K562 (cell line): ENCODE measurements at regions not wholly inside any gene's neighbourhood (a gene's known extent, or its start where the extent isn't known, plus 50 kb on each side); places are given as distances from the start of the nearest gene placed in this dataset.

Experiments used
- ATF4 ChIP-seq: fragments of 450-650 bp; formaldehyde crosslinking; IDR thresholded peaks from 2 replicates; pipeline ENCODE4 v1.4.0; 2022; ENCODE audit warnings: mild to moderate bottlenecking, moderate library complexity
- CTBP1 ChIP-seq: fragments of 450-650 bp; IDR thresholded peaks from 2 replicates; pipeline ENCODE4 v1.6.1; 2016; ENCODE audit warnings: borderline replicate concordance
- DNMT1 ChIP-seq: fragments of 450-650 bp; IDR thresholded peaks from 2 replicates; pipeline ENCODE4 v1.6.1; 2016; ENCODE audit warnings: antibody characterized with exemption, mild to moderate bottlenecking
- GATAD2B ChIP-seq: fragments of 450-650 bp; IDR thresholded peaks from 2 replicates; pipeline ENCODE4 v1.6.1; 2017; ENCODE audit warnings: mild to moderate bottlenecking, borderline replicate concordance
- HSF4 ChIP-seq: fragments of 250-450 bp; sonication (Bioruptor Pico); IDR thresholded peaks from 2 replicates; pipeline ENCODE4 v2.1.2; 2022; ENCODE audit warnings: mild to moderate bottlenecking, moderate library complexity, borderline replicate concordance
- MCM7 ChIP-seq, 2 experiments: fragments of 450-650 bp; IDR thresholded peaks; 2 replicates each; pipeline ENCODE4 v1.6.1; 2016 to 2018
- PBX2 ChIP-seq, 2 experiments: IDR thresholded peaks in 1 of 2; conservative IDR thresholded peaks in 1 of 2; 2 replicates each; pipeline ENCODE4 v1.6.1; 2016; ENCODE audit warnings: low read depth in 2 of 2, mild to moderate bottlenecking in 1 of 2, missing compliant biosample characterization in 1 of 2, missing genetic modification characterization in 1 of 2, moderate library complexity in 1 of 2
- PPARD ChIP-seq: fragments of 250-450 bp; sonication (Bioruptor Pico); IDR thresholded peaks from 2 replicates; pipeline ENCODE4 v1.8.0; 2022; ENCODE audit warnings: inconsistent platforms, mild to moderate bottlenecking, moderate library complexity
- SUPT5H ChIP-seq: fragments of 450-650 bp; IDR thresholded peaks from 2 replicates; pipeline ENCODE4 v1.6.1; 2016
- XRCC5 ChIP-seq: fragments of 200-400 bp; formaldehyde crosslinking; IDR thresholded peaks from 2 replicates; pipeline ENCODE4 v1.6.1; 2017; ENCODE audit warnings: low read depth, mild to moderate bottlenecking, low read length
- ZNF174 ChIP-seq: fragments of 250-450 bp; sonication (Bioruptor Pico); IDR thresholded peaks from 2 replicates; pipeline ENCODE4 v1.4.0; 2020; ENCODE audit warnings: mild to moderate bottlenecking
- ZNF592 ChIP-seq: fragments of 450-650 bp; IDR thresholded peaks from 2 replicates; pipeline ENCODE4 v1.6.1; 2017; ENCODE audit warnings: antibody characterized with exemption, mild to moderate bottlenecking
- TF ChIP-seq, protein P1 (sequence below): fragments of 450-650 bp; formaldehyde crosslinking; IDR thresholded peaks from 2 replicates; pipeline ENCODE4 v1.4.0; 2020; ENCODE audit warnings: mild to moderate bottlenecking, moderate library complexity
- TF ChIP-seq, protein P2 (sequence below): fragments of 450-650 bp; formaldehyde crosslinking; IDR thresholded peaks from 2 replicates; pipeline ENCODE4 v1.4.0; 2020; ENCODE audit warnings: mild to moderate bottlenecking, mixed read lengths
- TF ChIP-seq, protein P3 (sequence below), 3 experiments: IDR thresholded peaks in 2 of 3; conservative IDR thresholded peaks in 1 of 3; 2 replicates each; pipeline ENCODE4 v1.5.1; 2011 to 2012; ENCODE audit warnings: low read length in 3 of 3, mild to moderate bottlenecking in 3 of 3, control low read depth in 2 of 3, improper control_type of control experiment in 1 of 3, inconsistent platforms in 1 of 3, low read depth in 1 of 3, mixed read lengths in 1 of 3, moderate library complexity in 1 of 3; ENCODE audit not compliant: insufficient read depth in 2 of 3

DNA sequence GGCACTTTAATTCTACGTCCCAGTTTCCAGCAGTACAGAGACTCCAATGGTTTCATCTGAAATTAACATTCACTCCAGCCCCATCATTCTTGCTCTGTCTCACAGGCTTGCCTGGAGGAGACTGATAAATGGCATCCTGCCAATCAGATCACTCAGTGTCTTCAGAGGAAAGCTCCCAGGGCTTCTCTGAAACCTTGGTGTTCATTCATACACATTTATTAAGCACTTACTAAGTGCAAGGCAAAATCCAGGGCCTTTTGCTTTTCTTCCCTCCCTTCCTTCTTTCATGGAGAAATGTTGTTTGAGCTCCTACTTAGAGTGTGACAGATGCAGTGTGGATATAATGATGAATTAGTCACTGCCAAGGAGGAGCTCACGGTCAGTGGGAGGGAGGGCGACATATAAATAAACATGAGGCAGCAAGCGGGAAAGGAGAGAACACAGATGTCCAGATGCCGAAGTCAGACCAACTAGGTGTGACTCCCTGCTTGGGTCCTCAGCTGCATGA, 106.7 kb upstream of the DTNBP1 start (continued):
- no peak for TF ChIP-seq ATF4 (CRISPR knock-in tag)
- TF ChIP-seq PPARD (CRISPR knock-in tag) = no peak
- no peak for TF ChIP-seq HSF4
- TF ChIP-seq, protein P1, sequence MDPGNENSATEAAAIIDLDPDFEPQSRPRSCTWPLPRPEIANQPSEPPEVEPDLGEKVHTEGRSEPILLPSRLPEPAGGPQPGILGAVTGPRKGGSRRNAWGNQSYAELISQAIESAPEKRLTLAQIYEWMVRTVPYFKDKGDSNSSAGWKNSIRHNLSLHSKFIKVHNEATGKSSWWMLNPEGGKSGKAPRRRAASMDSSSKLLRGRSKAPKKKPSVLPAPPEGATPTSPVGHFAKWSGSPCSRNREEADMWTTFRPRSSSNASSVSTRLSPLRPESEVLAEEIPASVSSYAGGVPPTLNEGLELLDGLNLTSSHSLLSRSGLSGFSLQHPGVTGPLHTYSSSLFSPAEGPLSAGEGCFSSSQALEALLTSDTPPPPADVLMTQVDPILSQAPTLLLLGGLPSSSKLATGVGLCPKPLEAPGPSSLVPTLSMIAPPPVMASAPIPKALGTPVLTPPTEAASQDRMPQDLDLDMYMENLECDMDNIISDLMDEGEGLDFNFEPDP = no peak
- TF ChIP-seq, protein P2, sequence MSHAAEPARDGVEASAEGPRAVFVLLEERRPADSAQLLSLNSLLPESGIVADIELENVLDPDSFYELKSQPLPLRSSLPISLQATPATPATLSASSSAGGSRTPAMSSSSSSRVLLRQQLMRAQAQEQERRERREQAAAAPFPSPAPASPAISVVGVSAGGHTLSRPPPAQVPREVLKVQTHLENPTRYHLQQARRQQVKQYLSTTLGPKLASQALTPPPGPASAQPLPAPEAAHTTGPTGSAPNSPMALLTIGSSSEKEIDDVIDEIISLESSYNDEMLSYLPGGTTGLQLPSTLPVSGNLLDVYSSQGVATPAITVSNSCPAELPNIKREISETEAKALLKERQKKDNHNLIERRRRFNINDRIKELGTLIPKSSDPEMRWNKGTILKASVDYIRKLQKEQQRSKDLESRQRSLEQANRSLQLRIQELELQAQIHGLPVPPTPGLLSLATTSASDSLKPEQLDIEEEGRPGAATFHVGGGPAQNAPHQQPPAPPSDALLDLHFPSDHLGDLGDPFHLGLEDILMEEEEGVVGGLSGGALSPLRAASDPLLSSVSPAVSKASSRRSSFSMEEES (CRISPR knock-in tag) = no peak
- no peak for TF ChIP-seq ZNF174 (CRISPR knock-in tag)
- no peak for TF ChIP-seq MCM7 (IDR thresholded peaks at IDR 0.05)
- TF ChIP-seq PBX2 (CRISPR knock-in tag; IDR thresholded peaks at IDR 0.05; ENCODE audit: low read depth) = no peak
- TF ChIP-seq PBX2 (tag; conservative IDR thresholded peaks at IDR 0.05; ENCODE audit: low read depth) = peak; percentile 83
- no peak for TF ChIP-seq ZNF592
- no peak for TF ChIP-seq CTBP1
- no peak for TF ChIP-seq SUPT5H
- TF ChIP-seq, protein P3, sequence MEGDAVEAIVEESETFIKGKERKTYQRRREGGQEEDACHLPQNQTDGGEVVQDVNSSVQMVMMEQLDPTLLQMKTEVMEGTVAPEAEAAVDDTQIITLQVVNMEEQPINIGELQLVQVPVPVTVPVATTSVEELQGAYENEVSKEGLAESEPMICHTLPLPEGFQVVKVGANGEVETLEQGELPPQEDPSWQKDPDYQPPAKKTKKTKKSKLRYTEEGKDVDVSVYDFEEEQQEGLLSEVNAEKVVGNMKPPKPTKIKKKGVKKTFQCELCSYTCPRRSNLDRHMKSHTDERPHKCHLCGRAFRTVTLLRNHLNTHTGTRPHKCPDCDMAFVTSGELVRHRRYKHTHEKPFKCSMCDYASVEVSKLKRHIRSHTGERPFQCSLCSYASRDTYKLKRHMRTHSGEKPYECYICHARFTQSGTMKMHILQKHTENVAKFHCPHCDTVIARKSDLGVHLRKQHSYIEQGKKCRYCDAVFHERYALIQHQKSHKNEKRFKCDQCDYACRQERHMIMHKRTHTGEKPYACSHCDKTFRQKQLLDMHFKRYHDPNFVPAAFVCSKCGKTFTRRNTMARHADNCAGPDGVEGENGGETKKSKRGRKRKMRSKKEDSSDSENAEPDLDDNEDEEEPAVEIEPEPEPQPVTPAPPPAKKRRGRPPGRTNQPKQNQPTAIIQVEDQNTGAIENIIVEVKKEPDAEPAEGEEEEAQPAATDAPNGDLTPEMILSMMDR (IDR thresholded peaks at IDR 0.05 in 2 of 3, conservative IDR thresholded peaks at IDR 0.05 in 1 of 3; ENCODE audit: insufficient read depth in 2 of 3, low read depth in 1 of 3, low read length in 3 of 3) = peak in 1 of 3 experiments; percentile 3; a peak in 1 of 6 replicates
- no peak for TF ChIP-seq GATAD2B
- TF ChIP-seq DNMT1 = no peak
- TF ChIP-seq XRCC5 = no peak
